Natural killer cell (primary cell): ENCODE measurements at regions not wholly inside any gene's neighbourhood (a gene's known extent, or its start where the extent isn't known, plus 50 kb on each side); places are given as distances from the start of the nearest gene placed in this dataset.

Source experiments
- ATAC-seq, 3 donors: fragments of 150-1000 bp in 2 of 3; fragments of 200-7000 bp in 1 of 3; cut with Tn5 transposase; 1 replicate in 1 of 3; 2 replicates in 2 of 3; pipeline ENCODE4 v1.10.0; 2021; ENCODE audit warnings: mild to moderate bottlenecking in 2 of 3, moderate library complexity in 2 of 3
- DNase-seq, 2 donors: peaks; one replicate each; pipeline versions ENCODE4 v3.0.0 to v3.0.0-alpha.2; 2013 to 2021; ENCODE audit warnings: mixed read lengths in 1 of 2
- H3K27ac ChIP-seq: one replicate; pipeline ENCODE4 v1.5.1; 2013; ENCODE audit warnings: mild to moderate bottlenecking, low read length
- H3K27me3 ChIP-seq: one replicate; pipeline ENCODE4 v1.6.1; 2013; ENCODE audit warnings: low read length; ENCODE audit not compliant: control insufficient read depth, insufficient read depth
- H3K36me3 ChIP-seq: one replicate; pipeline ENCODE4 v1.6.1; 2013; ENCODE audit warnings: low read length; ENCODE audit not compliant: control insufficient read depth, insufficient read depth
- H3K4me1 ChIP-seq: one replicate; pipeline ENCODE4 v1.6.1; 2013; ENCODE audit warnings: low read length; ENCODE audit not compliant: control insufficient read depth, insufficient read depth
- H3K4me3 ChIP-seq: one replicate; pipeline ENCODE4 v1.5.1; 2013; ENCODE audit warnings: low read length
- H3K9me3 ChIP-seq: one replicate; pipeline ENCODE4 v1.6.1; 2013; ENCODE audit warnings: low read length; ENCODE audit not compliant: control insufficient read depth, insufficient read depth
- H3K27ac Mint-ChIP-seq, 2 donors: one replicate each; pipeline ENCODE4 v1.8.0; 2022; ENCODE audit warnings: mild to moderate bottlenecking in 2 of 2, mixed read lengths in 2 of 2, moderate library complexity in 1 of 2
- H3K27me3 Mint-ChIP-seq, 2 donors: one replicate each; pipeline ENCODE4 v1.8.0; 2022; ENCODE audit warnings: low read depth in 2 of 2, mixed read lengths in 2 of 2
- H3K36me3 Mint-ChIP-seq: one replicate; pipeline ENCODE4 v1.8.0; 2022; ENCODE audit warnings: mixed read lengths
- H3K4me1 Mint-ChIP-seq, 2 donors: one replicate each; pipeline ENCODE4 v1.8.0; 2022; ENCODE audit warnings: mixed read lengths in 2 of 2
- H3K4me3 Mint-ChIP-seq: one replicate; pipeline ENCODE4 v1.8.0; 2022; ENCODE audit warnings: mild to moderate bottlenecking, moderate library complexity, mixed read lengths
- H3K9me3 Mint-ChIP-seq, 2 donors: one replicate each; pipeline ENCODE4 v1.8.0; 2022; ENCODE audit warnings: mixed read lengths in 2 of 2
- WGBS: methylation state at CpG from one replicate; pipeline ENCODE4 v1.1.7; 2013; ENCODE audit warnings: missing lambda C conversion rate; ENCODE audit not compliant: insufficient coverage; 5-methylcytosine and 5-hydroxymethylcytosine counted together
- intact Hi-C: fragments of 100-400 bp; cut with micrococcal nuclease; formaldehyde crosslinking; loops from one replicate; pipeline ENCODE4 v1.14.2; 2022
- TF ChIP-seq, protein P1 (sequence below): fragments of 200-600 bp; IDR thresholded peaks from one replicate; pipeline ENCODE4 v1.8.0; 2022; ENCODE audit warnings: antibody characterized with exemption

DNA sequence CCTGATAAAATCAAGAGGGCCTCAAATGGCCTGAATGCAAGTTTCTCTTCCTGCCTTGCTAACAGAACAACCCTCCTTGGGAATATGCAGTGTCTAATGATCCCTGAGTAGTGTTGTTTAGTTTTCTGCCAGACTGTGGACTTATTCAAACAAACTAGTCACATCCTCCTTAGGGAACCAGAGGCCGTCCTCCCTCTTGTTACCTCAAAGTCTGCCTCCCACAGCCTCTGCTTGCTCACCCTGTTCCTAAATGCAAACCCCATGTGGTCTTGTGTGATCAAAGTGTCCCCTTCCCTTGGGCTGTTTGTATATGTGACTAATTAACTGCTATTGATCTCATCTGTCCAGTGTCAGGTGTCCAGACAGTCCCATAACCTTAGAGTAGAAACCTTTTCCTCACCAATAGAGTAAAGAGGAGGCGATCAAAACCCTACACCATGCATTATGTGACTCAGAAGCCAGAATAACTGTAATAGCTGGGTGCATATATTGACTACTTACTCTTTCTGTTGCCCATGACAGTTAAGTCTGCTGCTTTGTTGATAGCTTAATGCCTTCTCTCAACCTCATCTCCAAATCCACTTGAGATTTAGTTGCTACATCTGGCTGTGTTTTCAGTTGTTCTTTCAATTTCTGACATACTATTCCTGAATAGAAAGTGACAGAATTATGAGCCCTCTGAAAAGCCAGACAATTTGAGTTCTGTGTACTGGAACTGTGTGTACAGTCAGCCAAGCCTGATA is 473.0 kb upstream of the NWD2 start:
- no peak overlapping the region for H3K27ac ChIP-seq
- 78% methylated on average over 2 of the region's 2 CpGs for WGBS
- H3K36me3 Mint-ChIP-seq = no peaks in the 10 kb centered on the region
- no peaks in the 10 kb centered on the region for H3K27me3 Mint-ChIP-seq
- TF ChIP-seq, protein P1, sequence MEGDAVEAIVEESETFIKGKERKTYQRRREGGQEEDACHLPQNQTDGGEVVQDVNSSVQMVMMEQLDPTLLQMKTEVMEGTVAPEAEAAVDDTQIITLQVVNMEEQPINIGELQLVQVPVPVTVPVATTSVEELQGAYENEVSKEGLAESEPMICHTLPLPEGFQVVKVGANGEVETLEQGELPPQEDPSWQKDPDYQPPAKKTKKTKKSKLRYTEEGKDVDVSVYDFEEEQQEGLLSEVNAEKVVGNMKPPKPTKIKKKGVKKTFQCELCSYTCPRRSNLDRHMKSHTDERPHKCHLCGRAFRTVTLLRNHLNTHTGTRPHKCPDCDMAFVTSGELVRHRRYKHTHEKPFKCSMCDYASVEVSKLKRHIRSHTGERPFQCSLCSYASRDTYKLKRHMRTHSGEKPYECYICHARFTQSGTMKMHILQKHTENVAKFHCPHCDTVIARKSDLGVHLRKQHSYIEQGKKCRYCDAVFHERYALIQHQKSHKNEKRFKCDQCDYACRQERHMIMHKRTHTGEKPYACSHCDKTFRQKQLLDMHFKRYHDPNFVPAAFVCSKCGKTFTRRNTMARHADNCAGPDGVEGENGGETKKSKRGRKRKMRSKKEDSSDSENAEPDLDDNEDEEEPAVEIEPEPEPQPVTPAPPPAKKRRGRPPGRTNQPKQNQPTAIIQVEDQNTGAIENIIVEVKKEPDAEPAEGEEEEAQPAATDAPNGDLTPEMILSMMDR = no peak
- intact Hi-C loops = no loop called here
- no peak overlapping the region for H3K4me3 Mint-ChIP-seq
- no peak overlapping the region for H3K4me3 ChIP-seq
- no peaks in the 10 kb centered on the region for H3K27me3 ChIP-seq
- H3K4me1 ChIP-seq = no peaks in the 10 kb centered on the region
- H3K9me3 ChIP-seq = no peaks in the 10 kb centered on the region
- H3K4me1 Mint-ChIP-seq = no peaks in the 10 kb centered on the region
- no peaks in the 10 kb centered on the region for H3K36me3 ChIP-seq
- H3K9me3 Mint-ChIP-seq = peaks cover 2% of the 10 kb centered on the region in 2 donors
- H3K27ac Mint-ChIP-seq = no peak overlapping the region
- DNase-seq (no peak), ATAC-seq (no peak)

- Histone ChIP-seq H3K4me3 (no peak overlapping the region), H3K9me3 (no peaks in the 10 kb centered on the region), H3K36me3 (no peaks in the 10 kb centered on the region), H3K27me3 (no peaks in the 10 kb centered on the region), H3K4me1 (no peaks in the 10 kb centered on the region), H3K27ac (no peak overlapping the region)
- no peak for ATAC-seq
- TF ChIP-seq, protein P1 = no peak
- Mint-ChIP-seq H3K4me3 (no peak overlapping the region), H3K27ac (no peak overlapping the region), H3K4me1 (no peaks in the 10 kb centered on the region), H3K36me3 (no peaks in the 10 kb centered on the region), H3K9me3 (peaks cover 2% of the 10 kb centered on the region in 2 donors), H3K27me3 (no peaks in the 10 kb centered on the region)
- intact Hi-C loops = no loop called here
- DNase-seq = no peak
These were observed 472.4 kb upstream of the NWD2 start for GRCh38 chr4:36772154-36772516.

- intact Hi-C loops = no loop called here
- H3K4me1 ChIP-seq = no peaks in the 10 kb centered on the region
- DNase-seq (no peak), ATAC-seq (peak in 1 of 3 donors; percentile 32)
- no peak overlapping the region for H3K4me3 Mint-ChIP-seq
- H3K9me3 ChIP-seq = no peaks in the 10 kb centered on the region
- H3K36me3 ChIP-seq = no peaks in the 10 kb centered on the region
- H3K27me3 ChIP-seq = no peaks in the 10 kb centered on the region
- H3K27ac ChIP-seq = no peak overlapping the region
- H3K36me3 Mint-ChIP-seq = no peaks in the 10 kb centered on the region
- no peak overlapping the region for H3K27ac Mint-ChIP-seq
- no peak overlapping the region for H3K4me3 ChIP-seq
- no peaks in the 10 kb centered on the region for H3K4me1 Mint-ChIP-seq
- peaks cover 5 to 6% of the 10 kb centered on the region in 2 donors for H3K9me3 Mint-ChIP-seq
- no peaks in the 10 kb centered on the region for H3K27me3 Mint-ChIP-seq
- WGBS = 86% methylated on average over 1 of the region's 2 CpGs
- TF ChIP-seq, protein P1 = no peak
These were observed 471.1 kb upstream of the NWD2 start for GRCh38 chr4:36773467-36773866.

DNA sequence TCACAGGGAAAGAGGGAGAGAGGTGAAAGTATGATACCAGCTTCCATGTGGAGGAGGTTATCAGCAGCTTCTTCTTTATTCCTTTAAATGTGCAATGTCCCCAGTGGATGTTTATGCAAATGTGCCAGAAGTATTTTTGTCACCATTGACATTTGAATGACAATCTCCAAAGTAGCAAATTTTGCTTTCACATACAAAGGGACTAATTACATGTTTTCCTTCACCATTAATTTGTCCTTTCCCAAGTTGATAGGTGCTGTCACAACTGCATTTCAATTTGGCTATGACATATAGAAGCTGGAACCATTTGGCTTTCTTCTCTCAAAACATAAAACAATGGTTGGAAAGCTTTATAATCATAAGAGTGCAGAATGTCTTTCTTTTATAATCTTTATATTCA is 469.0 kb upstream of the NWD2 start:
- H3K36me3 Mint-ChIP-seq = no peaks in the 10 kb centered on the region
- Histone ChIP-seq H3K27me3 (no peaks in the 10 kb centered on the region), H3K27ac (no peak overlapping the region), H3K4me1 (no peaks in the 10 kb centered on the region), H3K4me3 (no peak overlapping the region), H3K9me3 (no peaks in the 10 kb centered on the region), H3K36me3 (no peaks in the 10 kb centered on the region)
- peaks cover 5 to 6% of the 10 kb centered on the region in 2 donors for H3K9me3 Mint-ChIP-seq
- DNase-seq (no peak), ATAC-seq (no peak)
- intact Hi-C loops = no loop called here
- no peak overlapping the region for H3K27ac Mint-ChIP-seq
- H3K4me1 Mint-ChIP-seq = no peaks in the 10 kb centered on the region
- TF ChIP-seq, protein P1 = no peak
- H3K27me3 Mint-ChIP-seq = no peaks in the 10 kb centered on the region
- no peak overlapping the region for H3K4me3 Mint-ChIP-seq
